Rectal smooth muscle tissue (tissue), 1 donor: ENCODE measurements at regions not wholly inside any gene's neighbourhood (a gene's known extent, or its start where the extent isn't known, plus 50 kb on each side); places are given as distances from the start of the nearest gene placed in this dataset.

ENCODE experiments used
- H3K27ac ChIP-seq: one replicate; pipeline ENCODE4 v1.7.0; 2013; ENCODE audit warnings: low read depth, low read length, inconsistent platforms
- H3K27me3 ChIP-seq: one replicate; pipeline ENCODE4 v1.7.0; 2013; ENCODE audit warnings: low read length; ENCODE audit not compliant: control insufficient read depth, insufficient read depth
- H3K36me3 ChIP-seq: one replicate; pipeline ENCODE4 v1.7.0; 2013; ENCODE audit warnings: low read length; ENCODE audit not compliant: control insufficient read depth, insufficient read depth
- H3K4me1 ChIP-seq: one replicate; pipeline ENCODE4 v1.7.0; 2013; ENCODE audit warnings: low read length; ENCODE audit not compliant: control insufficient read depth, insufficient read depth
- H3K4me3 ChIP-seq: one replicate; pipeline ENCODE4 v1.7.0; 2013; ENCODE audit warnings: low read length
- H3K9ac ChIP-seq: one replicate; pipeline ENCODE4 v1.7.0; 2013; ENCODE audit warnings: low read length

GRCh38 chr15:91795235-91795634, 58.3 kb upstream of the SLCO3A1 start:
- Histone ChIP-seq H3K4me3 (no peak overlapping the region), H3K27me3 (no peaks in the 10 kb centered on the region), H3K27ac (no peak overlapping the region)

GRCh38 chr15:91801836-91802534, 51.5 kb upstream of the SLCO3A1 start:
- Histone ChIP-seq H3K36me3 (no peaks in the 10 kb centered on the region), H3K27me3 (no peaks in the 10 kb centered on the region), H3K27ac (no peak overlapping the region), H3K4me1 (no peaks in the 10 kb centered on the region), H3K4me3 (no peak overlapping the region), H3K9ac (no peak overlapping the region)

More at GRCh38 chr15:91795235-91795634, 58.3 kb upstream of the SLCO3A1 start:
- no peaks in the 10 kb centered on the region for H3K36me3 ChIP-seq
- H3K4me1 ChIP-seq, result no peaks in the 10 kb centered on the region
- H3K9ac ChIP-seq, result no peak overlapping the region

- Histone ChIP-seq H3K27ac (no peak overlapping the region), H3K4me3 (no peak overlapping the region), H3K36me3 (no peaks in the 10 kb centered on the region), H3K27me3 (no peaks in the 10 kb centered on the region), H3K9ac (no peak overlapping the region), H3K4me1 (no peaks in the 10 kb centered on the region)
Measured at GRCh38 chr15:91803260-91803659, 50.2 kb upstream of the SLCO3A1 start.
